ENCODE measurements at regions not wholly inside any gene's neighbourhood (a gene's known extent, or its start where the extent isn't known, plus 50 kb on each side); places are given as distances from the start of the nearest gene placed in this dataset.

DNA sequence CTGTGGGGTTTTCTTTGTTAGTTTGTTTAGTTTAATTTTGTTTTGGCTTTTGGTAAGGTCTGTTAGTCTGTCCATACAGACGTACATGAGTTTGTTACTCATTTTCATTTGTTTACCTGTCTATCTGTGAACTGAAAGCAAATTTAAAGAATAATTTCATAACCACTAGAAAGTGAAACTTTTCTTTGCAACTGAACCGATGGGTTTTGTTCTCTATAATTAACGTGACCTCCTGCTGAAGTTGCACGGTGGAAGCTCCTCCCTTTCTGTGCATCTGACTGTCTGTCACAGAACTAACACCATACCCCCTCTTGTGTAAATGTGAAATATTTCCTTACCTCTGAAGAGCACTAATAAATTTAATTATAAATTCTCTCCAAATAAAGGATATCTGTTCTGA is 595.5 kb downstream of the GALC start:
- Mint-ChIP-seq H3K4me1 (ENCODE audit: low read depth, unreplicated experiment) (peaks cover 3% of the 10 kb centered on the region), H3K27ac (ENCODE audit: unreplicated experiment) (no peak overlapping the region), H3K4me3 (ENCODE audit: unreplicated experiment) (no peak overlapping the region), H3K9me3 (ENCODE audit: unreplicated experiment) (no peaks in the 10 kb centered on the region), H3K27me3 (ENCODE audit: low read depth, unreplicated experiment) (no peaks in the 10 kb centered on the region), H3K36me3 (ENCODE audit: low read depth, unreplicated experiment) (no peaks in the 10 kb centered on the region)
- Histone ChIP-seq H4K20me1 (ENCODE audit: insufficient read depth, low read length) (no peaks in the 10 kb centered on the region), H3K9ac (ENCODE audit: low read length) (no peak overlapping the region), H3K27me3 (ENCODE audit: insufficient read depth, low read length) (no peaks in the 10 kb centered on the region), H3K36me3 (ENCODE audit: insufficient read depth, low read length) (no peaks in the 10 kb centered on the region), H3K79me2 (ENCODE audit: insufficient read depth, low read length) (no peaks in the 10 kb centered on the region), H3K27ac (ENCODE audit: low read depth, low read length) (no peak overlapping the region), H3K9me3 (ENCODE audit: insufficient read depth, low read depth, low read length) (no peaks in the 10 kb centered on the region), H3K4me3 (ENCODE audit: insufficient read depth, low read depth, low read length) (no peak overlapping the region), H3K4me2 (ENCODE audit: low read length) (no peak overlapping the region), H2AFZ (ENCODE audit: low read depth, low read length) (no peak overlapping the region), H3K4me1 (ENCODE audit: insufficient read depth, low read length) (no peaks in the 10 kb centered on the region)
- DNase-seq (ENCODE audit: low read depth) (no peak), FAIRE-seq (no peak)
- TF ChIP-seq EZH2 (IDR thresholded peaks at IDR 0.05; ENCODE audit: insufficient read depth, low read length): no peak
- TF ChIP-seq, protein P1, sequence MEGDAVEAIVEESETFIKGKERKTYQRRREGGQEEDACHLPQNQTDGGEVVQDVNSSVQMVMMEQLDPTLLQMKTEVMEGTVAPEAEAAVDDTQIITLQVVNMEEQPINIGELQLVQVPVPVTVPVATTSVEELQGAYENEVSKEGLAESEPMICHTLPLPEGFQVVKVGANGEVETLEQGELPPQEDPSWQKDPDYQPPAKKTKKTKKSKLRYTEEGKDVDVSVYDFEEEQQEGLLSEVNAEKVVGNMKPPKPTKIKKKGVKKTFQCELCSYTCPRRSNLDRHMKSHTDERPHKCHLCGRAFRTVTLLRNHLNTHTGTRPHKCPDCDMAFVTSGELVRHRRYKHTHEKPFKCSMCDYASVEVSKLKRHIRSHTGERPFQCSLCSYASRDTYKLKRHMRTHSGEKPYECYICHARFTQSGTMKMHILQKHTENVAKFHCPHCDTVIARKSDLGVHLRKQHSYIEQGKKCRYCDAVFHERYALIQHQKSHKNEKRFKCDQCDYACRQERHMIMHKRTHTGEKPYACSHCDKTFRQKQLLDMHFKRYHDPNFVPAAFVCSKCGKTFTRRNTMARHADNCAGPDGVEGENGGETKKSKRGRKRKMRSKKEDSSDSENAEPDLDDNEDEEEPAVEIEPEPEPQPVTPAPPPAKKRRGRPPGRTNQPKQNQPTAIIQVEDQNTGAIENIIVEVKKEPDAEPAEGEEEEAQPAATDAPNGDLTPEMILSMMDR (IDR thresholded peaks at IDR 0.05; ENCODE audit: insufficient read depth, low read depth, low read length): no peak

DNA sequence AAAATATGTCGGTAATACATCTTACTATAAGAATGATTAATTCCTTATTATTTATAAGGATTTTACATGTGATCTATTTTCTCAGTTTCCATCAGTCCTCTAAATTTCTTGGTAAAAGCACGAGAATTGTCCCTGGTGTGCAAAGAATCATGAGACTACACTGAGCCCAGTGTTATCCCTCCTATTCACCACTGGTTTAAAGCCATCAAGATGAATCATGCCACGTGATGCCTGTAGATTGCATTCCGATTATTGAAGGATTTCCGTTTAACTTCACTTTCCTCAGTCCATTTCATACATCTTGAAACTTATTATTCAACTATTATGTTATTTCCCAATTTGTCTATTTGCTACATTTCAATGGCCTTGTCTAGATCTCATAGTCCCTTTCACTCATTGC is 601.9 kb downstream of the GALC start:
- no peaks in the 10 kb centered on the region for H3K36me3 Mint-ChIP-seq (ENCODE audit: low read depth, unreplicated experiment)
- Histone ChIP-seq H3K27ac (ENCODE audit: low read depth, low read length) (no peak overlapping the region), H3K4me1 (ENCODE audit: insufficient read depth, low read length) (no peaks in the 10 kb centered on the region), H4K20me1 (ENCODE audit: insufficient read depth, low read length) (no peaks in the 10 kb centered on the region), H2AFZ (ENCODE audit: low read depth, low read length) (no peak overlapping the region), H3K27me3 (ENCODE audit: insufficient read depth, low read length) (no peaks in the 10 kb centered on the region), H3K9ac (ENCODE audit: low read length) (no peak overlapping the region), H3K79me2 (ENCODE audit: insufficient read depth, low read length) (no peaks in the 10 kb centered on the region), H3K36me3 (ENCODE audit: insufficient read depth, low read length) (no peaks in the 10 kb centered on the region), H3K4me2 (ENCODE audit: low read length) (no peak overlapping the region), H3K4me3 (ENCODE audit: insufficient read depth, low read depth, low read length) (no peak overlapping the region), H3K9me3 (ENCODE audit: insufficient read depth, low read depth, low read length) (no peaks in the 10 kb centered on the region)
- DNase-seq (ENCODE audit: low read depth) (no peak), FAIRE-seq (no peak)
- no peak overlapping the region for H3K27ac Mint-ChIP-seq (ENCODE audit: unreplicated experiment)
- H3K4me1 Mint-ChIP-seq (ENCODE audit: low read depth, unreplicated experiment): peaks cover 2% of the 10 kb centered on the region
- H3K4me3 Mint-ChIP-seq (ENCODE audit: unreplicated experiment): no peak overlapping the region
- TF ChIP-seq, protein P1 (IDR thresholded peaks at IDR 0.05; ENCODE audit: insufficient read depth, low read depth, low read length): no peak
- no peak for TF ChIP-seq EZH2 (IDR thresholded peaks at IDR 0.05; ENCODE audit: insufficient read depth, low read length)
- no peaks in the 10 kb centered on the region for H3K27me3 Mint-ChIP-seq (ENCODE audit: low read depth, unreplicated experiment)
- H3K9me3 Mint-ChIP-seq (ENCODE audit: unreplicated experiment): no peaks in the 10 kb centered on the region

DNA sequence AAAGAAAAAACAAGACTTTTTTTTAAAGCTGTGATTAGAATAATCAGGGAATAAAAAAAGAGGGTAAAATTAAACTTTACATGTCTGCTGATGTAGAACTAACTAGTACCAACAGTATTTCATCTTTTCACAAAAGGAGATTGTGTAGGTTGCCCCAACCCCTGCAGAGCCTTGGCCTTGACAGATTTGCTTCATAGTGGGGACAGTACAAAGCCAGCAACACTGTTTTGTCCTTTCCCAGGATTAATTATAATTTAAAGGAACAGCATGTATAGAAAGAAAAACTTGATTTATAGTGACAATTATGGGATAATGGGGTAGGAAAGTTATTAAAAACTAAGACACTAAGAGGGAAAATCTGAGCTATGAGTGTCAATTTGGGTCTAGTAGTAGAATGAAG is 604.0 kb downstream of the GALC start:
- no peaks in the 10 kb centered on the region for H3K36me3 Mint-ChIP-seq (ENCODE audit: low read depth, unreplicated experiment)
- DNase-seq (ENCODE audit: low read depth) (no peak), FAIRE-seq (no peak)
- no peak overlapping the region for H3K4me2 ChIP-seq (ENCODE audit: low read length)
- no peaks in the 10 kb centered on the region for H4K20me1 ChIP-seq (ENCODE audit: insufficient read depth, low read length)
- no peak overlapping the region for H3K27ac ChIP-seq (ENCODE audit: low read depth, low read length)
- no peaks in the 10 kb centered on the region for H3K4me1 ChIP-seq (ENCODE audit: insufficient read depth, low read length)
- H3K4me3 Mint-ChIP-seq (ENCODE audit: unreplicated experiment): no peak overlapping the region
- H3K27me3 ChIP-seq (ENCODE audit: insufficient read depth, low read length): no peaks in the 10 kb centered on the region
- H3K9me3 Mint-ChIP-seq (ENCODE audit: unreplicated experiment): no peaks in the 10 kb centered on the region
- no peaks in the 10 kb centered on the region for H3K79me2 ChIP-seq (ENCODE audit: insufficient read depth, low read length)
- H3K27ac Mint-ChIP-seq (ENCODE audit: unreplicated experiment): no peak overlapping the region
- TF ChIP-seq, protein P1 (IDR thresholded peaks at IDR 0.05; ENCODE audit: insufficient read depth, low read depth, low read length): no peak
- TF ChIP-seq EZH2 (IDR thresholded peaks at IDR 0.05; ENCODE audit: insufficient read depth, low read length): no peak
- no peaks in the 10 kb centered on the region for H3K36me3 ChIP-seq (ENCODE audit: insufficient read depth, low read length)
- no peaks in the 10 kb centered on the region for H3K27me3 Mint-ChIP-seq (ENCODE audit: low read depth, unreplicated experiment)
- H3K9ac ChIP-seq (ENCODE audit: low read length): no peak overlapping the region
- H3K9me3 ChIP-seq (ENCODE audit: insufficient read depth, low read depth, low read length): no peaks in the 10 kb centered on the region
- no peak overlapping the region for H3K4me3 ChIP-seq (ENCODE audit: insufficient read depth, low read depth, low read length)
- peaks cover 2% of the 10 kb centered on the region for H3K4me1 Mint-ChIP-seq (ENCODE audit: low read depth, unreplicated experiment)
- H2AFZ ChIP-seq (ENCODE audit: low read depth, low read length): no peak overlapping the region
